H9 (cell line): ENCODE measurements at regions not wholly inside any gene's neighbourhood (a gene's known extent, or its start where the extent isn't known, plus 50 kb on each side); places are given as distances from the start of the nearest gene placed in this dataset.

Source experiments
- DNase-seq: peaks from one replicate; pipeline ENCODE4 v3.0.0-alpha.2; 2017
- H2AFZ ChIP-seq: one replicate; pipeline ENCODE4 v1.6.1; 2013; ENCODE audit warnings: mild to moderate bottlenecking, low read length, control low read depth, moderate library complexity
- H2AK5ac ChIP-seq: 2 replicates; pipeline ENCODE4 v1.6.1; 2013; ENCODE audit warnings: low read length, control low read depth, mixed read lengths; ENCODE audit not compliant: insufficient read length
- H2BK120ac ChIP-seq: one replicate; pipeline ENCODE4 v1.6.1; 2013; ENCODE audit warnings: low read depth, mild to moderate bottlenecking, low read length, control low read depth, inconsistent platforms; ENCODE audit not compliant: poor library complexity, severe bottlenecking
- H2BK12ac ChIP-seq: 2 replicates; pipeline ENCODE4 v1.6.1; 2013; ENCODE audit warnings: low read length, control low read depth, mixed read lengths, low read depth; ENCODE audit not compliant: insufficient read length
- H2BK15ac ChIP-seq: 2 replicates; pipeline ENCODE4 v1.6.1; 2013; ENCODE audit warnings: low read depth, low read length, control low read depth
- H2BK20ac ChIP-seq: one replicate; pipeline ENCODE4 v1.6.1; 2013; ENCODE audit warnings: low read depth, mild to moderate bottlenecking, low read length, control low read depth, inconsistent platforms; ENCODE audit not compliant: poor library complexity, severe bottlenecking
- H2BK5ac ChIP-seq: 2 replicates; pipeline ENCODE4 v1.6.1; 2013; ENCODE audit warnings: low read length, control low read depth, mixed read lengths; ENCODE audit not compliant: insufficient read length
- H3K14ac ChIP-seq: 2 replicates; pipeline ENCODE4 v1.6.1; 2013; ENCODE audit warnings: low read length, control low read depth; ENCODE audit not compliant: insufficient read depth
- H3K18ac ChIP-seq: 2 replicates; pipeline ENCODE4 v1.6.1; 2013; ENCODE audit warnings: low read depth, mild to moderate bottlenecking, mixed read lengths, low read length, control low read depth; ENCODE audit not compliant: insufficient read length
- H3K23ac ChIP-seq: 2 replicates; pipeline ENCODE4 v1.6.1; 2013; ENCODE audit warnings: low read length, control low read depth, mixed read lengths, low read depth; ENCODE audit not compliant: insufficient read length
- H3K23me2 ChIP-seq: 2 replicates; pipeline ENCODE4 v1.6.1; 2013; ENCODE audit warnings: low read depth, mild to moderate bottlenecking, mixed read lengths, low read length, control low read depth; ENCODE audit not compliant: insufficient read length, poor library complexity, severe bottlenecking
- H3K27ac ChIP-seq: 2 replicates; pipeline ENCODE4 v1.5.1; 2013; ENCODE audit warnings: low read length, control low read depth, mixed read lengths, low read depth; ENCODE audit not compliant: insufficient read length
- H3K27me3 ChIP-seq: 2 replicates; pipeline ENCODE4 v1.6.1; 2013; ENCODE audit warnings: low read length, control low read depth, inconsistent platforms; ENCODE audit not compliant: insufficient read depth
- H3K4ac ChIP-seq: 2 replicates; pipeline ENCODE4 v1.6.1; 2013; ENCODE audit warnings: low read depth, mild to moderate bottlenecking, control low read depth, inconsistent platforms, low read length, moderate library complexity
- H3K4me1 ChIP-seq: 2 replicates; pipeline ENCODE4 v1.6.1; 2013; ENCODE audit warnings: low read length, control low read depth, inconsistent platforms; ENCODE audit not compliant: insufficient read depth
- H3K4me2 ChIP-seq: 2 replicates; pipeline ENCODE4 v1.6.1; 2013; ENCODE audit warnings: low read length, control low read depth, mixed read lengths; ENCODE audit not compliant: insufficient read length, insufficient read depth
- H3K56ac ChIP-seq: 2 replicates; pipeline ENCODE4 v1.6.1; 2013; ENCODE audit warnings: low read depth, mild to moderate bottlenecking, mixed read lengths, low read length, control low read depth; ENCODE audit not compliant: insufficient read length
- H3K79me1 ChIP-seq: 2 replicates; pipeline ENCODE4 v1.6.1; 2013; ENCODE audit warnings: low read depth, mild to moderate bottlenecking, moderate library complexity, low read length, control low read depth, inconsistent platforms; ENCODE audit not compliant: insufficient read depth, poor library complexity, severe bottlenecking
- H3K79me2 ChIP-seq: 2 replicates; pipeline ENCODE4 v1.6.1; 2013; ENCODE audit warnings: low read length, control low read depth, inconsistent platforms; ENCODE audit not compliant: insufficient read depth
- H3K9ac ChIP-seq: 2 replicates; pipeline ENCODE4 v1.6.1; 2013; ENCODE audit warnings: low read length, control low read depth, mixed read lengths; ENCODE audit not compliant: insufficient read length; ENCODE audit errors: extremely low read depth
- H3K9me3 ChIP-seq: one replicate; pipeline ENCODE4 v1.6.1; 2013; ENCODE audit warnings: low read depth, low read length, inconsistent platforms; ENCODE audit not compliant: control insufficient read depth
- H3T11ph ChIP-seq: one replicate; pipeline ENCODE4 v1.6.1; 2013; ENCODE audit warnings: mild to moderate bottlenecking, low read length, control low read depth, inconsistent platforms
- H4K20me1 ChIP-seq: one replicate; pipeline ENCODE4 v1.6.1; 2013; ENCODE audit not compliant: control insufficient read depth, insufficient read length, insufficient read depth
- H4K5ac ChIP-seq: 2 replicates; pipeline ENCODE4 v1.6.1; 2013; ENCODE audit warnings: low read depth, mild to moderate bottlenecking, mixed read lengths, low read length, control low read depth; ENCODE audit not compliant: insufficient read length
- H4K8ac ChIP-seq: replicated peaks from 2 replicates; pipeline ENCODE4 v1.6.1; 2013; ENCODE audit warnings: low read length, control low read depth, mixed read lengths, low read depth; ENCODE audit not compliant: insufficient read length
- H4K91ac ChIP-seq: 2 replicates; pipeline ENCODE4 v1.6.1; 2013; ENCODE audit warnings: low read depth, mild to moderate bottlenecking, moderate library complexity, mixed read lengths, low read length, control low read depth; ENCODE audit not compliant: insufficient read length
- H3K27ac Mint-ChIP-seq, 3 experiments: 2 replicates in 2 of 3; 3 replicates in 1 of 3; pipeline ENCODE4 v1.8.0; 2020 to 2021; ENCODE audit warnings: mixed read lengths in 3 of 3, mild to moderate bottlenecking in 1 of 3, moderate library complexity in 1 of 3
- H3K27me3 Mint-ChIP-seq: 2 replicates; pipeline ENCODE4 v1.8.0; 2021; ENCODE audit warnings: low read depth, mild to moderate bottlenecking, moderate library complexity, mixed read lengths
- H3K36me3 Mint-ChIP-seq, 3 experiments: 2 replicates in 2 of 3; 3 replicates in 1 of 3; pipeline ENCODE4 v1.8.0; 2020 to 2021; ENCODE audit warnings: low read depth in 3 of 3, mixed read lengths in 3 of 3; ENCODE audit not compliant: insufficient read depth in 1 of 3
- H3K4me1 Mint-ChIP-seq, 2 experiments: 2 replicates each; pipeline ENCODE4 v1.8.0; 2020; ENCODE audit warnings: mixed read lengths in 2 of 2
- H3K4me3 Mint-ChIP-seq, 2 experiments: 2 replicates in 1 of 2; 3 replicates in 1 of 2; pipeline ENCODE4 v1.8.0; 2020 to 2021; ENCODE audit warnings: mild to moderate bottlenecking in 2 of 2, mixed read lengths in 2 of 2, moderate library complexity in 1 of 2
- H3K9me3 Mint-ChIP-seq, 2 experiments: 2 replicates in 1 of 2; 3 replicates in 1 of 2; pipeline ENCODE4 v1.8.0; 2020; ENCODE audit warnings: mild to moderate bottlenecking in 2 of 2, mixed read lengths in 2 of 2, moderate library complexity in 1 of 2
- TF ChIP-seq, protein P1 (sequence below): fragments of 200-600 bp; sonication (generic); conservative IDR thresholded peaks from 3 replicates; pipeline ENCODE4 v1.8.0; 2021; ENCODE audit warnings: antibody characterized with exemption, mild to moderate bottlenecking

DNA sequence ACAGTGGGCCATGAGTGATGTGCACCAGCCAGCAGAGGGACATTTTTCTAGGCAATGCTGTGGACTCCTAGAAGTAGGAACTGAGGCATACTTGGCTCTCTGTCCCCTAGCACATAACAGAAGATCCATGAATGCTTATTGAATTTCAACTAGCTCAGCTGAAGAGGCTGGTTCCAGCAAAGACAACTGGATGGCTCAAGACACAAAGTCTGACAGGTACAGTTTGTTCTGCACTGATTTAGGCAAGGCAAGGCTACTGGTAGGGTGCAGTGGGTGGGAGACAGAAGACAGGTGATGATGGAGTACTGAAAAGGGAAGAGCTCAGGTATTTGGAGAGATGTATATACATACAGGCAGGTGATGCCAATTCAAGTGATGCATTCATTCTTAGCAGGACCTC, 72.4 kb upstream of the USP47 start:
- Histone ChIP-seq H3T11ph (no peak overlapping the region), H4K8ac (no peak overlapping the region), H2BK20ac (no peak overlapping the region), H3K18ac (no peak overlapping the region), H3K4me2 (no peak overlapping the region), H3K9ac (no peak overlapping the region), H2BK120ac (no peak overlapping the region), H3K14ac (no peak overlapping the region), H2BK5ac (no peak overlapping the region), H3K79me1 (no peaks in the 10 kb centered on the region), H3K4ac (no peak overlapping the region), H4K20me1 (no peaks in the 10 kb centered on the region), H3K56ac (no peak overlapping the region), H3K79me2 (no peaks in the 10 kb centered on the region), H3K27ac (no peak overlapping the region), H3K4me1 (no peaks in the 10 kb centered on the region), H2AFZ (no peak overlapping the region), H3K23ac (no peak overlapping the region), H4K5ac (no peak overlapping the region), H3K27me3 (no peaks in the 10 kb centered on the region), H2BK15ac (no peak overlapping the region), H3K23me2 (no peaks in the 10 kb centered on the region), H2AK5ac (no peak overlapping the region), H4K91ac (no peak overlapping the region), H3K9me3 (no peaks in the 10 kb centered on the region), H2BK12ac (no peak overlapping the region)
- no peak for DNase-seq
- Mint-ChIP-seq H3K36me3 (no peaks in the 10 kb centered on the region), H3K4me3 (no peak overlapping the region), H3K9me3 (peaks cover 0 to 3% of the 10 kb centered on the region in 2 experiments; a peak in 1 of 5 replicates), H3K27ac (no peak overlapping the region), H3K27me3 (peaks cover 12% of the 10 kb centered on the region), H3K4me1 (no peaks in the 10 kb centered on the region; a peak in 1 of 4 replicates)
- TF ChIP-seq, protein P1, sequence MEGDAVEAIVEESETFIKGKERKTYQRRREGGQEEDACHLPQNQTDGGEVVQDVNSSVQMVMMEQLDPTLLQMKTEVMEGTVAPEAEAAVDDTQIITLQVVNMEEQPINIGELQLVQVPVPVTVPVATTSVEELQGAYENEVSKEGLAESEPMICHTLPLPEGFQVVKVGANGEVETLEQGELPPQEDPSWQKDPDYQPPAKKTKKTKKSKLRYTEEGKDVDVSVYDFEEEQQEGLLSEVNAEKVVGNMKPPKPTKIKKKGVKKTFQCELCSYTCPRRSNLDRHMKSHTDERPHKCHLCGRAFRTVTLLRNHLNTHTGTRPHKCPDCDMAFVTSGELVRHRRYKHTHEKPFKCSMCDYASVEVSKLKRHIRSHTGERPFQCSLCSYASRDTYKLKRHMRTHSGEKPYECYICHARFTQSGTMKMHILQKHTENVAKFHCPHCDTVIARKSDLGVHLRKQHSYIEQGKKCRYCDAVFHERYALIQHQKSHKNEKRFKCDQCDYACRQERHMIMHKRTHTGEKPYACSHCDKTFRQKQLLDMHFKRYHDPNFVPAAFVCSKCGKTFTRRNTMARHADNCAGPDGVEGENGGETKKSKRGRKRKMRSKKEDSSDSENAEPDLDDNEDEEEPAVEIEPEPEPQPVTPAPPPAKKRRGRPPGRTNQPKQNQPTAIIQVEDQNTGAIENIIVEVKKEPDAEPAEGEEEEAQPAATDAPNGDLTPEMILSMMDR, result no peak
